Adrenal gland (tissue), 9 donors: ENCODE measurements at regions not wholly inside any gene's neighbourhood (a gene's known extent, or its start where the extent isn't known, plus 50 kb on each side); places are given as distances from the start of the nearest gene placed in this dataset.

Source experiments
- DNase-seq, 7 donors: peaks; one replicate each; pipeline ENCODE4 v3.0.0-alpha.2; 2019 to 2020
- H3K27ac ChIP-seq, 5 donors: fragments of 200-600 bp; sonication (generic) in 4 of 5; 1 replicate in 3 of 5; 2 replicates in 2 of 5; pipeline versions ENCODE4 v1.5.1 to v1.8.0; 2016 to 2020; ENCODE audit warnings: mild to moderate bottlenecking in 1 of 5
- H3K27me3 ChIP-seq: fragments of 200-600 bp; 2 replicates; pipeline ENCODE4 v1.8.0; 2021
- H3K36me3 ChIP-seq, 2 donors: fragments of 200-600 bp; replicated peaks in 1 of 2; 1 replicate in 1 of 2; 2 replicates in 1 of 2; pipeline versions ENCODE4 v1.5.1 to v1.8.0; 2018 to 2022
- H3K4me1 ChIP-seq, 2 donors: fragments of 200-600 bp; replicated peaks in 1 of 2; 1 replicate in 1 of 2; 2 replicates in 1 of 2; pipeline versions ENCODE4 v1.5.1 to v1.8.0; 2018 to 2021
- H3K4me3 ChIP-seq, 4 donors: fragments of 200-600 bp; sonication (generic) in 3 of 4; one replicate each; pipeline ENCODE4 v1.5.1; 2016 to 2018
- H3K9me3 ChIP-seq, 3 donors: fragments of 200-600 bp; sonication (generic) in 1 of 3; replicated peaks in 1 of 3; 1 replicate in 2 of 3; 2 replicates in 1 of 3; pipeline versions ENCODE4 v1.5.1 to v1.8.0; 2016 to 2021
- POLR2A ChIP-seq, 2 donors: fragments of 450-650 bp; IDR thresholded peaks; one replicate each; pipeline ENCODE4 v1.6.1; 2017; ENCODE audit warnings: antibody characterized with exemption in 2 of 2, mild to moderate bottlenecking in 2 of 2, moderate library complexity in 1 of 2
- WGBS, 4 donors: extraction: QIAGEN DNeasy Blood & Tissue Kit in 2 of 4; methylation state at CpG; one replicate each; pipeline versions ENCODE4 v1.1.5 to v1.1.7; 2013 to 2017; 5-methylcytosine and 5-hydroxymethylcytosine counted together
- intact Hi-C, 2 donors: fragments of 100-400 bp; cut with DNase I; formaldehyde crosslinking; loops; one replicate each; pipeline versions ENCODE4 v1.14.1 to v1.15.0; 2022 to 2023
- TF ChIP-seq, protein P1 (sequence below), 6 experiments: fragments of 450-650 bp in 4 of 6; fragments of 200-600 bp in 2 of 6; sonication (generic) in 1 of 6; IDR thresholded peaks; 1 replicate in 5 of 6; 2 replicates in 1 of 6; pipeline versions ENCODE4 v1.5.1 to v1.8.0; 2016 to 2021; ENCODE audit warnings: antibody characterized with exemption in 6 of 6, mild to moderate bottlenecking in 2 of 6, moderate library complexity in 1 of 6
- donor health status: healthy with polysubstance abuse.
- donor health status: Bipolar disorder and iron deficiency.
- donor health status: DM: yes; HTN: yes; CAD: no.
- donor health status: DM: no; HTN: no; CAD: no.
- donor health status: DM: no; HTN: no; CAD: no.

DNA sequence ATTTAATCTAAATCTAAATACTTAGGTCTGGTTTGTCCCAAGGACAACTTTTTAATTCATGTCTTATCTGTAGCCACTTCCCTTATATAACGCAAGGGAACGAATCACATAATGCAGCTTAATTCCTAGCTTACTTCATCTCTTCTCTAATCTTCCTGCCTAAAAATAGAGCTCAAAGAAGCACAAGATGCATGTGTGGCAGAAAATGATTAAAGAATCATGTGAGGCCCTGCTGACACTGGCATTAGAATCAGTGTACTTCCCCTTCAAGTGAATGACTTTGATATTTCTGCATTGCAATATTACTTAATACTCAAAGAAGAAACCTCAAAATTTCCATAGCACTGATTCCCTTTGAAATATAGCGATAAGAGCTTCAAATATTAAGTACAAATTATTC is 317.9 kb upstream of the FTMT start:
- no peak overlapping the region for H3K27ac ChIP-seq
- intact Hi-C loops = no loop called here
- 61 to 65% (median 63%) methylated on average over 3 of the region's 3 CpGs for WGBS, 4 donors
- no peaks in the 10 kb centered on the region for H3K4me1 ChIP-seq
- no peaks in the 10 kb centered on the region for H3K36me3 ChIP-seq
- H3K4me3 ChIP-seq = no peak overlapping the region
- DNase-seq = no peak
- H3K9me3 ChIP-seq = no peaks in the 10 kb centered on the region
- TF ChIP-seq POLR2A (IDR thresholded peaks at IDR 0.05) = no peak
- TF ChIP-seq, protein P1, sequence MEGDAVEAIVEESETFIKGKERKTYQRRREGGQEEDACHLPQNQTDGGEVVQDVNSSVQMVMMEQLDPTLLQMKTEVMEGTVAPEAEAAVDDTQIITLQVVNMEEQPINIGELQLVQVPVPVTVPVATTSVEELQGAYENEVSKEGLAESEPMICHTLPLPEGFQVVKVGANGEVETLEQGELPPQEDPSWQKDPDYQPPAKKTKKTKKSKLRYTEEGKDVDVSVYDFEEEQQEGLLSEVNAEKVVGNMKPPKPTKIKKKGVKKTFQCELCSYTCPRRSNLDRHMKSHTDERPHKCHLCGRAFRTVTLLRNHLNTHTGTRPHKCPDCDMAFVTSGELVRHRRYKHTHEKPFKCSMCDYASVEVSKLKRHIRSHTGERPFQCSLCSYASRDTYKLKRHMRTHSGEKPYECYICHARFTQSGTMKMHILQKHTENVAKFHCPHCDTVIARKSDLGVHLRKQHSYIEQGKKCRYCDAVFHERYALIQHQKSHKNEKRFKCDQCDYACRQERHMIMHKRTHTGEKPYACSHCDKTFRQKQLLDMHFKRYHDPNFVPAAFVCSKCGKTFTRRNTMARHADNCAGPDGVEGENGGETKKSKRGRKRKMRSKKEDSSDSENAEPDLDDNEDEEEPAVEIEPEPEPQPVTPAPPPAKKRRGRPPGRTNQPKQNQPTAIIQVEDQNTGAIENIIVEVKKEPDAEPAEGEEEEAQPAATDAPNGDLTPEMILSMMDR (IDR thresholded peaks at IDR 0.05) = no peak
- H3K27me3 ChIP-seq = no peaks in the 10 kb centered on the region

DNA sequence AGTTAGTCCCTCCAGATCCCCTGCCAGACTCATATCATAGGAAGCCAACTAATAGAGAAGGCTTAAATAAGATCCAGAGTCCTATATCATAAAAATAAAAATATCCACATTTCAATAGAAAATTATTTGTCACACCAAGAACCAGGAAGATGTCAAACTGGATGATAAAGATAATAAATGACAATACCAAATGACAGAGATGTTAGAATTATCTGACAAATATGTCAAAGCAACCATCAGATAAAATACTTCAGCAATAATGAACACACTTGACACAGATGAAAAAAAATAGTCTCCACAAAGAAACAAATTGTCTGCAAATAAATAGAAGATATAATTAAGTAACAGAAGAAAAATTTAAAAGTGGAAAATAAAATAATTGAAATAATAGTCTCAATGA is 300.7 kb upstream of the FTMT start:
- H3K27me3 ChIP-seq = no peaks in the 10 kb centered on the region
- H3K36me3 ChIP-seq = no peaks in the 10 kb centered on the region
- no peak overlapping the region for H3K4me3 ChIP-seq
- no peaks in the 10 kb centered on the region for H3K4me1 ChIP-seq
- H3K9me3 ChIP-seq = no peaks in the 10 kb centered on the region
- H3K27ac ChIP-seq = no peak overlapping the region
- TF ChIP-seq, protein P1 (IDR thresholded peaks at IDR 0.05) = no peak
- no peak for TF ChIP-seq POLR2A (IDR thresholded peaks at IDR 0.05)
- DNase-seq = no peak
- intact Hi-C loops = no loop called here

DNA sequence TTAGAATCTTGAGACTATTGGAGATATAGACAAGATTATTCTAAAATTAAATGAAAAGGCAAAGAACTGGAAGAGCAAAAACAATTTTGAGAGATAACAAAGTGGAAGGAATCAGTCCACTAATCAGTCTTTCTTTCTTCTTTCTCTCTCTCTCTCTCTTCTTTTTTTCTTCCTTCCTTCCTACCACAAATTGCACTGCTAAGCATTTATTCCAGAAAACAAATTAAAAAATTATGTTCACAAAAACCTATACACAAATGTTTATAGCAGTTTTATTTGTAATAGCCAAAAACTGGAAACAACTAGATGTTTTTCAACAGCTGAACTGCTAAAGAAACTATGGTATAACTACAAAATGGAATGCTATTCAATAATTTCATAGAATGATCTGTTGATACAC is 291.9 kb upstream of the FTMT start:
- no peaks in the 10 kb centered on the region for H3K27me3 ChIP-seq
- intact Hi-C loops = no loop called here
- H3K9me3 ChIP-seq = no peaks in the 10 kb centered on the region
- no peak for DNase-seq
- H3K36me3 ChIP-seq = no peaks in the 10 kb centered on the region
- no peak overlapping the region for H3K4me3 ChIP-seq
- no peak overlapping the region for H3K27ac ChIP-seq
- no peaks in the 10 kb centered on the region for H3K4me1 ChIP-seq
- TF ChIP-seq POLR2A (IDR thresholded peaks at IDR 0.05) = no peak
- TF ChIP-seq, protein P1 (IDR thresholded peaks at IDR 0.05) = no peak

DNA sequence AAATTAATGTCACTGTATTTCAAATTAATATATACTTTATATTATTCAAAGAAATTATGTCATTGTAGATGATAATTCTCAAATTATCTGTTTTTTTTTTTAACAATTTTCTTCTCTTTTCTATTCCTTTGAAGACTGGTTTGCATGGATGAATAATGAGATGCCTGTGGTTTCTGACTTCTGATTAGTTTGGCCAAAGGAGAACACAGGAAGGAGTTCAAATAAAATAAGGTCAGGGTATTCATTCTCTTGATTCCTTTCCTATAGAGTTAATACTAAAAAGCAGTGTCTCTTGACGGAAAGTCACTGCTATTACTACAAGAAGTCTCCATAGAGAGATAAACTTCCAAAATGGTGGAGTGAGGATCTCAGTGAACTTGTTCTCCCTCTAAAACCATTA is 279.6 kb upstream of the FTMT start:
- H3K36me3 ChIP-seq = no peaks in the 10 kb centered on the region
- 72 to 84% (median 79%) methylated on average over 1 of the region's 1 CpG for WGBS, 4 donors
- no peak overlapping the region for H3K4me3 ChIP-seq

More for the DNA sequence above, 279.6 kb upstream of the FTMT start:
- DNase-seq = no peak
- H3K27ac ChIP-seq = no peak overlapping the region
- intact Hi-C loops = no loop called here
- H3K4me1 ChIP-seq = no peaks in the 10 kb centered on the region
- no peaks in the 10 kb centered on the region for H3K27me3 ChIP-seq
- TF ChIP-seq, protein P1 (IDR thresholded peaks at IDR 0.05) = no peak
- no peak for TF ChIP-seq POLR2A (IDR thresholded peaks at IDR 0.05)
- H3K9me3 ChIP-seq = no peaks in the 10 kb centered on the region
